HG03159 (cell line): ENCODE measurements at regions not wholly inside any gene's neighbourhood (a gene's known extent, or its start where the extent isn't known, plus 50 kb on each side); places are given as distances from the start of the nearest gene placed in this dataset.

Source experiments
- ATAC-seq: cut with Tn5 transposase; IDR thresholded peaks from one replicate; pipeline ENCODE4 v1.9.1; 2021; ENCODE audit warnings: mild to moderate bottlenecking, moderate library complexity; ENCODE audit not compliant: unreplicated experiment

GRCh38 chr12:59839514-59839913 lies 243.7 kb downstream of the SLC16A7 start:
- no peak for ATAC-seq

- ATAC-seq: no peak
Observed at GRCh38 chr12:59843260-59843843, 247.5 kb downstream of the SLC16A7 start.

- ATAC-seq: no peak
Observed at GRCh38 chr12:59844750-59845149, 248.9 kb downstream of the SLC16A7 start.

- ATAC-seq: no peak
Observed at GRCh38 chr12:59845293-59845692, 249.5 kb downstream of the SLC16A7 start.

GRCh38 chr12:59847127-59847526 lies 251.3 kb downstream of the SLC16A7 start:
- no peak for ATAC-seq

GRCh38 chr12:59850268-59850667 lies 254.4 kb downstream of the SLC16A7 start:
- no peak for ATAC-seq

GRCh38 chr12:59858508-59859170 lies 262.8 kb downstream of the SLC16A7 start:
- ATAC-seq: no peak

GRCh38 chr12:59859171-59859510 lies 263.3 kb downstream of the SLC16A7 start:
- no peak for ATAC-seq

- no peak for ATAC-seq
Observed at GRCh38 chr12:59861635-59862034, 265.8 kb downstream of the SLC16A7 start.

GRCh38 chr12:59867055-59867454 lies 271.2 kb downstream of the SLC16A7 start:
- ATAC-seq: no peak

GRCh38 chr12:59867689-59868088 lies 271.9 kb downstream of the SLC16A7 start:
- ATAC-seq: no peak

- ATAC-seq: no peak
Observed at GRCh38 chr12:59871779-59872178, 275.9 kb downstream of the SLC16A7 start.

GRCh38 chr12:59873136-59873535 lies 277.3 kb downstream of the SLC16A7 start:
- no peak for ATAC-seq

GRCh38 chr12:59874781-59875180 lies 279.0 kb downstream of the SLC16A7 start:
- ATAC-seq: no peak

GRCh38 chr12:59886131-59886733 lies 290.4 kb downstream of the SLC16A7 start:
- no peak for ATAC-seq

GRCh38 chr12:59887178-59887577 lies 291.3 kb downstream of the SLC16A7 start:
- ATAC-seq: no peak

GRCh38 chr12:59890896-59891579 lies 295.2 kb downstream of the SLC16A7 start:
- no peak for ATAC-seq

- no peak for ATAC-seq
Observed at GRCh38 chr12:59895166-59895775, 299.4 kb downstream of the SLC16A7 start.

- no peak for ATAC-seq
Observed at GRCh38 chr12:59904874-59905521, 309.2 kb downstream of the SLC16A7 start.

- ATAC-seq: no peak
Observed at GRCh38 chr12:59911516-59911915, 315.7 kb downstream of the SLC16A7 start.

- ATAC-seq: no peak
Observed at GRCh38 chr12:59916988-59917387, 321.2 kb downstream of the SLC16A7 start.
